AG04450 (cell line): ENCODE measurements at regions not wholly inside any gene's neighbourhood (a gene's known extent, or its start where the extent isn't known, plus 50 kb on each side); places are given as distances from the start of the nearest gene placed in this dataset.

Experiments
- CTCF ChIA-PET: fragments of 300-600, 350-600 bp; formaldehyde crosslinking; extraction: SDS; loops from one replicate; lab custom pipeline; 2022; ENCODE audit warnings: antibody characterized with exemption, inconsistent platforms; lab: Charles Lee
- POLR2A ChIA-PET: fragments of 350-600 bp; formaldehyde crosslinking; extraction: SDS; loops from one replicate; lab custom pipeline; 2021; ENCODE audit warnings: antibody characterized with exemption, inconsistent platforms; lab: Yijun Ruan, JAX
- DNase-seq: peaks from one replicate; pipeline ENCODE4 v3.0.0-alpha.2; 2011; ENCODE audit warnings: low read depth, low spot score
- H3K27ac ChIP-seq: one replicate; pipeline ENCODE4 v1.5.1; 2012; ENCODE audit warnings: low read depth, low read length, control low read depth
- H3K27me3 ChIP-seq: one replicate; pipeline ENCODE4 v1.6.0; 2012; ENCODE audit warnings: low read length; ENCODE audit not compliant: control insufficient read depth, insufficient read depth
- H3K4me3 ChIP-seq: 2 replicates; pipeline ENCODE4 v1.5.1; 2011; ENCODE audit warnings: mild to moderate bottlenecking, low read depth, low read length, control low read depth
- H3K9me3 ChIP-seq: 2 replicates; pipeline ENCODE4 v1.5.1; 2012; ENCODE audit warnings: low read length; ENCODE audit not compliant: control insufficient read depth, insufficient read depth
- TF ChIP-seq, protein P1 (sequence below): IDR thresholded peaks from 2 replicates; pipeline ENCODE4 v1.5.1; 2011; ENCODE audit warnings: low read depth, low read length, control low read depth, inconsistent platforms

DNA sequence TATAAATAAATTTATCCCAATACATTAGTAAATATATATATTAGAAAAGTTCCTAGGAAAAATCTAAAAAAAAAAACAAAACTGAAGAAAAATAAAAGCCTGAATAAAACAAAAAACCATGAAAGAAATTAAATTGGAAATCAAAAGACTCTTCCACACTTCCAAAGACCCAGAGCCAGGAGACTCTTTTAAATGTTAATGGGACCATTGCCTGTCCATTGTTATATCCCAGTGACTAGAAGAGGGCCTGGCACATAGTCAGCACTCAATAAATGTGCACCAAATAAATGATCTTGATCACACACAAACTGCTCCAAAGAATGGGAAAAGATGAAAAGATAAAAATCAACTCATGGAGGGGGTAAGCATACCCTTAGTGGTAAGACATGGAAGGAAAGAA is 51.3 kb upstream of the CLDN18 start:
- no peaks in the 10 kb centered on the region for H3K27me3 ChIP-seq
- TF ChIP-seq, protein P1, sequence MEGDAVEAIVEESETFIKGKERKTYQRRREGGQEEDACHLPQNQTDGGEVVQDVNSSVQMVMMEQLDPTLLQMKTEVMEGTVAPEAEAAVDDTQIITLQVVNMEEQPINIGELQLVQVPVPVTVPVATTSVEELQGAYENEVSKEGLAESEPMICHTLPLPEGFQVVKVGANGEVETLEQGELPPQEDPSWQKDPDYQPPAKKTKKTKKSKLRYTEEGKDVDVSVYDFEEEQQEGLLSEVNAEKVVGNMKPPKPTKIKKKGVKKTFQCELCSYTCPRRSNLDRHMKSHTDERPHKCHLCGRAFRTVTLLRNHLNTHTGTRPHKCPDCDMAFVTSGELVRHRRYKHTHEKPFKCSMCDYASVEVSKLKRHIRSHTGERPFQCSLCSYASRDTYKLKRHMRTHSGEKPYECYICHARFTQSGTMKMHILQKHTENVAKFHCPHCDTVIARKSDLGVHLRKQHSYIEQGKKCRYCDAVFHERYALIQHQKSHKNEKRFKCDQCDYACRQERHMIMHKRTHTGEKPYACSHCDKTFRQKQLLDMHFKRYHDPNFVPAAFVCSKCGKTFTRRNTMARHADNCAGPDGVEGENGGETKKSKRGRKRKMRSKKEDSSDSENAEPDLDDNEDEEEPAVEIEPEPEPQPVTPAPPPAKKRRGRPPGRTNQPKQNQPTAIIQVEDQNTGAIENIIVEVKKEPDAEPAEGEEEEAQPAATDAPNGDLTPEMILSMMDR = no peak
- no peak for DNase-seq
- no peak overlapping the region for H3K4me3 ChIP-seq
- no peak overlapping the region for H3K27ac ChIP-seq
- ChIA-PET POLR2A (no interaction called here), CTCF (interaction anchor here (0.7 to 4.0 kb wide), 3 partner anchors 11 to 1183 kb away, joined by 3 to 29 read pairs (median 5); no protein-coding TSS in a partner anchor)
- H3K9me3 ChIP-seq = no peaks in the 10 kb centered on the region
